HepG2 (cell line): ENCODE measurements at regions not wholly inside any gene's neighbourhood (a gene's known extent, or its start where the extent isn't known, plus 50 kb on each side); places are given as distances from the start of the nearest gene placed in this dataset.

ENCODE experiments used
- ATAC-seq: fragments of 200-7000 bp; cut with Tn5 transposase; 3 replicates; pipeline ENCODE4 v1.9.1; 2020; ENCODE audit warnings: mild to moderate bottlenecking, moderate library complexity
- BruUV-seq: library from RNA; stranded (reverse); fragments of 400-500 nt; replicated peaks from 2 replicates; lab custom pipeline; 2021; lab: Mats Ljungman, UMichigan
- CTCF ChIA-PET: fragments of 300-600 bp; formaldehyde crosslinking; extraction: SDS; loops from one replicate; lab custom pipeline; 2021; ENCODE audit warnings: low total read pairs, inconsistent platforms, low intra/inter-chr PET ratio; lab: Yijun Ruan, JAX
- POLR2A ChIA-PET: fragments of 350-600 bp; sonication (Branson Sonifier 250); formaldehyde crosslinking; loops from one replicate; lab custom pipeline; 2020; ENCODE audit warnings: antibody characterized with exemption, inconsistent platforms; lab: Yijun Ruan, JAX
- DNase-seq: peaks from one replicate; pipeline ENCODE4 v3.0.0-alpha.2; 2015; ENCODE audit warnings: low spot score
- FAIRE-seq: peaks from 3 replicates; lab custom pipeline; 2011; peaks lifted over from hg19 to GRCh38; lab: Jason Lieb, UNC
- H2AFZ ChIP-seq: one replicate; pipeline ENCODE4 v1.6.1; 2011; ENCODE audit warnings: low read length, inconsistent platforms
- H3K27ac ChIP-seq: fragments of 300-600 bp; 3 replicates; pipeline ENCODE4 v1.8.0; 2011; ENCODE audit warnings: mixed run types, mild to moderate bottlenecking, mixed read lengths, low read length, inconsistent platforms; ENCODE audit not compliant: insufficient read depth; ENCODE audit errors: extremely low read length
- H3K27me3 ChIP-seq, 2 experiments: fragments of 200-600 bp in 1 of 2; 2 replicates in 1 of 2; 3 replicates in 1 of 2; pipeline versions ENCODE4 v1.6.0 to v1.8.0; 2011; ENCODE audit warnings: low read length in 2 of 2, mild to moderate bottlenecking in 2 of 2, moderate library complexity in 2 of 2, inconsistent platforms in 1 of 2; ENCODE audit not compliant: insufficient read depth in 2 of 2, control insufficient read depth in 1 of 2
- H3K36me3 ChIP-seq, 2 experiments: fragments of 200-600 bp in 1 of 2; replicated peaks in 1 of 2; 2 replicates in 1 of 2; 3 replicates in 1 of 2; pipeline versions ENCODE4 v1.5.1 to v1.8.0; 2011; ENCODE audit warnings: low read length in 2 of 2, inconsistent platforms in 1 of 2; ENCODE audit not compliant: insufficient read depth in 2 of 2, control insufficient read depth in 1 of 2
- H3K4me1 ChIP-seq: 2 replicates; pipeline ENCODE4 v1.5.1; 2012; ENCODE audit warnings: low read length, inconsistent platforms; ENCODE audit not compliant: insufficient read depth
- H3K4me2 ChIP-seq: 2 replicates; pipeline ENCODE4 v1.6.0; 2011; ENCODE audit warnings: low read depth, low read length, inconsistent platforms
- H3K4me3 ChIP-seq, 3 experiments: fragments of 200-600 bp in 1 of 3; sonication (generic), shearing (Covaris generic) in 1 of 3; replicated peaks in 1 of 3; 2 replicates each; pipeline ENCODE4 v1.5.1; 2011 to 2016; ENCODE audit warnings: low read length in 3 of 3, inconsistent platforms in 2 of 3, low read depth in 2 of 3, mild to moderate bottlenecking in 2 of 3, control low read depth in 1 of 3, mixed read lengths in 1 of 3; ENCODE audit not compliant: insufficient read depth in 1 of 3
- H3K79me2 ChIP-seq: one replicate; pipeline ENCODE4 v1.6.1; 2011; ENCODE audit warnings: low read length, inconsistent platforms; ENCODE audit not compliant: insufficient read depth
- H3K9ac ChIP-seq: 2 replicates; pipeline ENCODE4 v1.6.0; 2011; ENCODE audit warnings: mild to moderate bottlenecking, low read depth, low read length, inconsistent platforms; ENCODE audit not compliant: insufficient read depth
- H3K9me3 ChIP-seq: 2 replicates; pipeline ENCODE4 v1.5.1; 2012; ENCODE audit warnings: mild to moderate bottlenecking, low read length
- H4K20me1 ChIP-seq: 2 replicates; pipeline ENCODE4 v1.6.0; 2011; ENCODE audit warnings: inconsistent platforms, mild to moderate bottlenecking, low read length, moderate library complexity; ENCODE audit not compliant: insufficient read depth
- AGO1 ChIP-seq: fragments of 200-400 bp; formaldehyde crosslinking; IDR thresholded peaks from 2 replicates; pipeline ENCODE4 v1.6.1; 2017; ENCODE audit warnings: mild to moderate bottlenecking, low read depth, low read length, moderate library complexity; ENCODE audit not compliant: poor library complexity, severe bottlenecking
- BCL3 ChIP-seq: sonication (generic); formaldehyde crosslinking; IDR thresholded peaks from 2 replicates; pipeline ENCODE4 v1.5.1; 2020; ENCODE audit warnings: mild to moderate bottlenecking, missing genetic modification reagents, moderate library complexity
- SRSF9 ChIP-seq: fragments of 200-400 bp; formaldehyde crosslinking; IDR thresholded peaks from 2 replicates; pipeline ENCODE4 v1.6.1; 2018; ENCODE audit warnings: borderline replicate concordance, mild to moderate bottlenecking, low read depth, low read length; ENCODE audit not compliant: insufficient read depth, poor library complexity, severe bottlenecking
- TBL1XR1 ChIP-seq: fragments of 150-350 bp; IDR thresholded peaks from 2 replicates; pipeline ENCODE4 v1.6.1; 2014; ENCODE audit warnings: borderline replicate concordance, low read length; ENCODE audit not compliant: partially characterized antibody
- THAP11 ChIP-seq: IDR thresholded peaks from 2 replicates; pipeline ENCODE4 v1.6.1; 2016; ENCODE audit warnings: missing biosample characterization, missing genetic modification reagents
- ZBTB3 ChIP-seq: sonication (generic); formaldehyde crosslinking; IDR thresholded peaks from 2 replicates; pipeline ENCODE4 v1.4.0; 2020; ENCODE audit warnings: low read depth, mild to moderate bottlenecking, moderate library complexity, missing genetic modification reagents, borderline replicate concordance
- ZNF264 ChIP-seq: sonication (generic); formaldehyde crosslinking; IDR thresholded peaks from 2 replicates; pipeline ENCODE4 v1.4.0; 2020; ENCODE audit warnings: missing genetic modification reagents
- ZNF629 ChIP-seq: sonication (generic); formaldehyde crosslinking; conservative IDR thresholded peaks from 2 replicates; pipeline ENCODE4 v1.5.0; 2020; ENCODE audit warnings: missing genetic modification reagents
- WGBS: methylation state at CpG from one replicate; pipeline ENCODE4 v1.1.6; 2017; ENCODE audit warnings: low lambda C conversion rate; 5-methylcytosine and 5-hydroxymethylcytosine counted together
- in situ Hi-C: cut with HindIII; loops from 2 replicates; pipeline ENCODE4 v1.10.0; 2017; ENCODE audit warnings: low pct_unique_long_range_greater_than_20kb; ENCODE audit not compliant: extremely low pct_ligation_motif_present
- intact Hi-C: fragments of 100-400 bp; cut with micrococcal nuclease; formaldehyde crosslinking; loops from one replicate; pipeline ENCODE4 v1.10.0; 2022; ENCODE audit not compliant: unreplicated experiment
- TF ChIP-seq, protein P1 (sequence below): sonication (generic); formaldehyde crosslinking; IDR thresholded peaks from 2 replicates; pipeline ENCODE4 v1.4.0; 2020; ENCODE audit warnings: missing genetic modification reagents, borderline replicate concordance
- TF ChIP-seq, protein P2 (sequence below): sonication (generic); formaldehyde crosslinking; IDR thresholded peaks from 2 replicates; pipeline ENCODE4 v1.5.0; 2020; ENCODE audit warnings: missing genetic modification reagents, mild to moderate bottlenecking, borderline replicate concordance

DNA sequence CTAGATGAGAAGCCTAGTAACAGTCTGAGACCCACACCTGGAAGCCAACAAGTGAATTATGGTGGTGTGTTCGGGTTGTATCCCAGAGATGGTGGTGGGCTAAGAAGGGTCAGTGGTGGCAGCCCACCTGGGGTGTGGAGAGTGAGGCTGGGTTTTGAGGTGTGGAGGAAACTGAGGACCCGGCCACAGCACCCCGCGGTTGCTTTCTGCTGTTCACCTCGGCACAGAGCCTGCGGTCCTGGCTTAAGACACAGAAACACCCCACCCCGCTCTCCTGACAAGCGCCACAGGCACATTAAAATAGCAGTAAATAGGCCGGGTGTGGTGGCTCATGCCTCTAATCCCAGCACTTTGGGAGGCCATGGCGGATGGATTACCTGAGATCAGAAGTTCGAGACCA, 395.1 kb downstream of the GLRX3 start (continued):
- TF ChIP-seq ZNF629 (CRISPR knock-in tag) = no peak
- TF ChIP-seq ZBTB3 (CRISPR knock-in tag) = no peak
- TF ChIP-seq ZNF264 (CRISPR knock-in tag) = no peak
- no peak for TF ChIP-seq TBL1XR1
- TF ChIP-seq AGO1 = no peak

- H3K4me2 ChIP-seq = no peak overlapping the region
- FAIRE-seq = no peak
- TF ChIP-seq SRSF9 (no peak), THAP11 (CRISPR knock-in tag) (no peak), BCL3 (CRISPR knock-in tag) (no peak)
- TF ChIP-seq, protein P1, sequence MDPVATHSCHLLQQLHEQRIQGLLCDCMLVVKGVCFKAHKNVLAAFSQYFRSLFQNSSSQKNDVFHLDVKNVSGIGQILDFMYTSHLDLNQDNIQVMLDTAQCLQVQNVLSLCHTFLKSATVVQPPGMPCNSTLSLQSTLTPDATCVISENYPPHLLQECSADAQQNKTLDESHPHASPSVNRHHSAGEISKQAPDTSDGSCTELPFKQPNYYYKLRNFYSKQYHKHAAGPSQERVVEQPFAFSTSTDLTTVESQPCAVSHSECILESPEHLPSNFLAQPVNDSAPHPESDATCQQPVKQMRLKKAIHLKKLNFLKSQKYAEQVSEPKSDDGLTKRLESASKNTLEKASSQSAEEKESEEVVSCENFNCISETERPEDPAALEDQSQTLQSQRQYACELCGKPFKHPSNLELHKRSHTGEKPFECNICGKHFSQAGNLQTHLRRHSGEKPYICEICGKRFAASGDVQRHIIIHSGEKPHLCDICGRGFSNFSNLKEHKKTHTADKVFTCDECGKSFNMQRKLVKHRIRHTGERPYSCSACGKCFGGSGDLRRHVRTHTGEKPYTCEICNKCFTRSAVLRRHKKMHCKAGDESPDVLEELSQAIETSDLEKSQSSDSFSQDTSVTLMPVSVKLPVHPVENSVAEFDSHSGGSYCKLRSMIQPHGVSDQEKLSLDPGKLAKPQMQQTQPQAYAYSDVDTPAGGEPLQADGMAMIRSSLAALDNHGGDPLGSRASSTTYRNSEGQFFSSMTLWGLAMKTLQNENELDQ (CRISPR knock-in tag) = no peak
- TF ChIP-seq, protein P2, sequence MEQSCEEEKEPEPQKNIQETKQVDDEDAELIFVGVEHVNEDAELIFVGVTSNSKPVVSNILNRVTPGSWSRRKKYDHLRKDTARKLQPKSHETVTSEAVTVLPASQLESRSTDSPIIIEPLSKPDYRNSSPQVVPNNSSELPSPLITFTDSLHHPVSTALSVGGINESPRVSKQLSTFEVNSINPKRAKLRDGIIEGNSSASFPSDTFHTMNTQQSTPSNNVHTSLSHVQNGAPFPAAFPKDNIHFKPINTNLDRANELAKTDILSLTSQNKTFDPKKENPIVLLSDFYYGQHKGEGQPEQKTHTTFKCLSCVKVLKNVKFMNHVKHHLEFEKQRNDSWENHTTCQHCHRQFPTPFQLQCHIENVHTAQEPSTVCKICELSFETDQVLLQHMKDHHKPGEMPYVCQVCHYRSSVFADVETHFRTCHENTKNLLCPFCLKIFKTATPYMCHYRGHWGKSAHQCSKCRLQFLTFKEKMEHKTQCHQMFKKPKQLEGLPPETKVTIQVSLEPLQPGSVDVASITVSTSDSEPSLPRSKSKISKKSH (CRISPR knock-in tag) = no peak
- ChIA-PET POLR2A (no interaction called here), CTCF (no interaction called here)
- H3K27me3 ChIP-seq = peaks cover 2 to 7% of the 10 kb centered on the region in 2 experiments; a peak in 2 of 5 replicates
- no peaks in the 10 kb centered on the region for H3K9me3 ChIP-seq
- no peaks in the 10 kb centered on the region for H3K4me1 ChIP-seq
- H3K4me3 ChIP-seq = no peak overlapping the region
- H3K79me2 ChIP-seq = no peaks in the 10 kb centered on the region
- intact Hi-C loops = no loop called here
- H3K36me3 ChIP-seq = no peaks in the 10 kb centered on the region
- H4K20me1 ChIP-seq = no peaks in the 10 kb centered on the region
- no peak for DNase-seq
- WGBS = 0% methylated on average over 1 of the region's 1 CpG
- no peak overlapping the region for H2AFZ ChIP-seq
- in situ Hi-C loops = no loop called here
- ATAC-seq = no peak
- H3K9ac ChIP-seq = no peak overlapping the region
- H3K27ac ChIP-seq = no peak overlapping the region
- no TSS peak for BruUV-seq
Measured at GRCh38 chr10:130541090-130541489, 404.9 kb downstream of the GLRX3 start.
